Umbilical cord (tissue), 1 donor: ENCODE measurements at regions not wholly inside any gene's neighbourhood (a gene's known extent, or its start where the extent isn't known, plus 50 kb on each side); places are given as distances from the start of the nearest gene placed in this dataset.
"Not testable (repeated sequence)": the region's sequence is repeated elsewhere in the genome, so short reads cannot be mapped to it uniquely, and the experiment has no call there.

Source experiments
- DNase-seq: peaks from one replicate; pipeline ENCODE4 v3.0.0-alpha.2; 2015; ENCODE audit warnings: low spot score

DNA sequence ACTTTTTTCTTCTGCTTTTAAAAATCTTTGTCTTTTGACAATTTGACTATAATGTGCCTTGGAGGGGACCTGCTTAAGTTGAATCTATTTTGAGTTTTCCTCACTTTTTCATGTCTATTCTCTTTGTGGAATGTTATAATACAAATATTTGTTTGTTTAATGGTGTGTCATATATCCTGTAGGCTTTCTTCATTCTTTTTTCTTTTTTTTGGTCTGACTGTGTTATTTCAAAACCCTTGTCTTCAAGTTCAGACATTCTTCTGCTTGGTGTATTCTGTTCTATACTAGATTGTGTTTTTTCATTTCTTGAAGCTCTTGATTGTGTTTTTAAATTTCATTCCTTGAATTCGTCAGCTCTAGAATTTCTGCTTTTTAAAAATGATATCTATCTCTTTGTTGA is 228.2 kb downstream of the STK31 start:
- no peak for DNase-seq

DNA sequence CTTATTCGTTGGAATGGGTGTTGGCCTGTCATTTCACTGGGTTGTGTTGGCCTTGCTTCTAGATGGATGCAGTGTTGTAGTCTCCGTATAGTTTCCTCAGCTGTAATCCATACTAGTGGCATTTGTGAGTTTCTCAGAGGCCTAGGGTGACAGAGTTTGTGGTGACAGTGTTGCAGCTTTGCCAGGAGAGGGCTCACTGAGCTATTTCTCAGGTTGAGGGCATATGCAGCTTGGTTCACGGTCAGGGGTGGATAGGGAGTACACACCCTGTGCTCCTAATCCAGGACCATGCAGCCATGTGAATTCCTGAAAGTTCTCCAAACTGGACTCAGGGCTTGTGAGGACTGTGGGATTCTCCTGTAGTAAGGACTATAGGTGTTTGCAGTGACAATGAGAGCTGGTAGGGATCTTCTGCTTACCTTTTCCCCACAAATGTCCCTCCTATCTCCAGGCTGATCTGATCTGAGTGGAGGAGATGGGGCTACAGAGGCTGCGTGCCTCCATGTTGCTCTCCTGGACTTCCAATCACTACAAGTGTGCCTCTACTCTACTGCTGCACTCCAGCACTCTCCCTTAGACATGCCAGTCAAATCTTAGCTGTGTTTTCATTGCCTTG is 229.0 kb downstream of the STK31 start:
- no peak for DNase-seq

DNA sequence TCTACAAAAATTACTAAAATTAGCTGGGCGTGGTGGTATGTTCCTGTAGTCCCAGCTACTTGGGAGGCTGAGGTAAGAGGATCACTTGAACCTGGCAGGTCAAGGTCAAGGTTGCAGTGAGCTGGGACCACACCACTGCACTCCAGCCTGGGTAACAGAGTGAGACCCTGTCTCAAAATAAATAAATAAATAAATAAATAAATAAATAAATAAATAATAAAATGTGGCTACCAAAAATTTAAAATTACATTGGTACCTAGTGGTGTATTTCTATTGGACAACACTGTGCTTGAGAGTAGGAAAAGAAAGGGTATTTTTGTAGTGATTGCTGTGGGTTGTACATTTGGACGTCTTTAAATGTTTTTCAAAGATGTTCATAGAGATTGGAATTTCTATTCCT is 229.7 kb downstream of the STK31 start:
- not testable (repeated sequence) for DNase-seq

DNA sequence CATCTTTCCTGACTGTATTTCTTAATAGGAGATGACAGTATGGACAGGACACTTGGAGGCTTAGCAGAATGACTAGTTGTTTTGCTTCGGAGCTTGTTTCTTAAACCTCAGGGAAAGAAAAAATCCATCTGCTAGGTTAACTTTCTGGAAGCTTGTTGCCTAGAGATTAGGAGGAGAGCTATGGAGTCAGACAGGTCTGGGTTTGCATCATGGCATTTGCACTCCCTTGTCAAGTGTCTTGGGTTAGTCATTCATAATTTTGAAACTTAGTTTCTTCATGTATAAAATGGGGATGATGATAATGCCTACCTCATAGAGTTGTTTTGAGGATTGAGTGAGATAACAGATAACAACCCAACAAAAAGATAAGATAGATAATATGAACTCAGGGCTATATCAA is 231.5 kb downstream of the STK31 start:
- DNase-seq: no peak

DNA sequence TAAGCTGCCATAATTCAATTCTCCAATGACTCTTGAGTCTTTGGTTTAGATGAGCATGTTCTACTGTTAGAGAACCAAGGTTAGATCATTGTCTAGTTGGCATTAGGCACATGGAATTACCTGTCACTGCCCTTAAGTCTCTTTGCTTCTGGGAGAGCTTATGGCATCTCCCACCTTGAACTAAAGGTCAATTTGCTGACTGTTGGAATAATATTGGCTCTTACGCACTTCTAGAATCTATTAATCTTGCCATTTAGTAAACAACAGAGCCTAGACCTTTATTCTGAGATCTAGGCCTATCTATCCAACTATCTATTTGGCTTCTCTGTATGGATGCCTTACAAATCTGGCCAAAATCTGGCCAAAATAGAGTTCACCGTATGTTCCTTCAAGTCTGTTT is 232.0 kb downstream of the STK31 start:
- no peak for DNase-seq

DNA sequence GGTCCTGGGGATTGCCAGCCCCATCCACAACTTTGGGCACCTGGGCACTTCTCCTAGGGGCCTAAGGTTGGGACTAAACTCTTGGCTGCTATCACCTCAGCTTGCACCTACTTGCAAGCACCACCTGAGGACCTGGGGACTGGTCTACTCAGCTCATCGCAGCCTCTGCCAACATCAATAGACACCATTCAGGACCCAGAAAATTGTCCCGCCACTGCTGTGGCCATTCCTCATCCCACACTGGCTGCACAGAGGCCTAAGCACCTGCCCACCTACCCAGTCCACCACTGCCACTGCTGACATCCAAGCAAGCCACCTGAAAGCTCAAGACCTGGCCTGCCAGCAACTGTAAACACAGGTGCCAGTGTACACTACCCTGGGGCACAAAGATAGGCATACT is 234.1 kb downstream of the STK31 start:
- DNase-seq: no peak

DNA sequence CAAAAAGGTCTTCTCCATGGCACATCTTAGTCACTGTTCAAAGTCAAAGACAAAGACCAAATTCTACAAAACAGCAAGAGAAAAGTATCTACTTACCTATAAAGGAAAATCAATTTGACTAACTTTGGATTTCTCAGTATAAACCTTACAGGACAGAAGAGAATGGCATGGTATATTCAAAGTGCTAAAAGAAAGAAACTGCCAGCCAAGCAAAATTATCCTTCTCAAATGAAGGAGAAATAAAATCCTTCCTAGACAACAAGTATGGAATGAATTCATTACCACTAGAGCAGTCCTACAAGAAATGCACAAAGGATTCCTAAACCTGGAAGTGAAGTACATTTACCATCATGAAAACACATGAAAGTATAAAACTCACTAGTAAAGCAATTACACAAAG is 235.5 kb downstream of the STK31 start:
- no peak for DNase-seq

DNA sequence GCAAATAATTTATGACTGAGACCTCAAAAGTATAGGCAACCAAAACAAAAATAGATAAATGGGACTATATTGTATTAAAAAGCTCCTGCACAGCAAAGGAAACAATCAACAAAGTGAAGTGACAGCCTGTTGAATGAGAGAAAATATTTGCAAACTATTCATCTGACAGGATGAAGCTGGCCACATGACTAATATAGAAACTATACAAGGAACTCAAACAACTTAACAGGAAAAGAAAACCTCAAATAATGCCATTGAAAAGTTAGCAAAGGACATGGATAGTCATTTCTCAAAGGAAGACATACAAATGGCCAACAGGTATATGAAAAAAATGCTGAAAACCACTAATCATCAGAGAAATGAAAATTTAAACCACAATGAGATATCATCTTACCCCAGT is 245.1 kb downstream of the STK31 start:
- DNase-seq: no peak

DNA sequence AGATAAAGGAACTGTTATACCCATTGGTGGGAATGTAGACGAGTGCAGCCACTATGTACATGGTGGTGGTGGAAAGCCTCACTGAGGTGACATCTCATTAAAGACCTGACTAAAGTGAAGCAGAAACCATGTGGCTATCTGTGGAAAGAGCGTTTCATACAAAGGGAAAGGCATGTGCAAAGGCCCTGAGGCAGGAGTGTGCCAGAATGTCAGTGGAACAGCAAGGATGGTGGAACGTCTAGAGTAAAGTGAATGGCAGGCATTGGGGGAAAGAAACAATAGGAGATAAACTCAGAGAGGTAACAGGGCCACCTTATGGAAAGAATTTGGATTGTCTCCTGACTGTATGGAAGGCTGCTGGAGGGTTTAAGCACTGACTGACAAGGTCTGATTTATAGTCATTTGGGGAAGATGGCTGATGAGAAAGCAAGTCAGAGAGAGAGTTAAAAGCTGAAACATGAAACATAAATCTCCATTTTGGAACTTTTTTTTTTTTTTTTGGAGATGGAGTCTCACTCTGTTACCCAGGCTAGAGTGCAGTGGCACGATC is 245.7 kb downstream of the STK31 start:
- no peak for DNase-seq

DNA sequence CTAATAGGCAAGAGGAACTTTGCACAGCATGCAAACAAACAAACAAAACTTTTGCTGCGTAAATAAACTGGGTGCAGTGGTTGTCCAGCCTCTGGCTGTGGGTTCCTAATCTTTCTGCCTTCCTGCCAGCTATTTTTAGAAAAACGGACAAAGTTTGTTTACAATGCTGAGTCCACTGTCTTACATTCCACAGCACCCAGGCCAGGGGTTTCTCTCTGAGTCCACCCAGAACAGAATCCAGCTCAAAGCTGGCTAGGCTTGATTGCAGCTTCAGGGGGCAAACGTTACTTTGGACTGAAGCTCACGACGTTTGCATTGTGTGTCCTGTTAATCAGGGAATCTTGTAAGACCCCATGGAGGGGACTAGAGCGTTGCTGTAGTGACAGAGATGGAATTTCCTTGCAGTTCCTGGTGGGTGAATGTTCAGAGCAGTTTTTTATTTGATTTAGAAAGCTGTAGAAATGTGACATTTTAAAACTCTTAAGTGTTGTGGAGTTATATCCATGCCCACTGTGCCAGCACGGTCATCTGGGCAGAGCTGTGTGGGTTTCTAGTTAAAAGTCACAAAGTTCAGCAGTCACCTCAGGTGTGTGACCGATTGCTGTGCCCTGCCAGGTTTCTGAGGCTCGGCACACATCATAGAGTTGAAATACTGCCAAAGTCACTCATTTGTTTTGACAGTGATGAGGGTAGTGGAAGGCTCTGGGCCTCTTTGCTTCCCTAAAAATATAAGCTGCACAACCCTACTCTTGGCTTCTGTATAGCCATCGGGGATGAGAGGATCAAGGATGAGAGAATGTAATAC is 247.0 kb downstream of the STK31 start:
- no peak for DNase-seq

DNA sequence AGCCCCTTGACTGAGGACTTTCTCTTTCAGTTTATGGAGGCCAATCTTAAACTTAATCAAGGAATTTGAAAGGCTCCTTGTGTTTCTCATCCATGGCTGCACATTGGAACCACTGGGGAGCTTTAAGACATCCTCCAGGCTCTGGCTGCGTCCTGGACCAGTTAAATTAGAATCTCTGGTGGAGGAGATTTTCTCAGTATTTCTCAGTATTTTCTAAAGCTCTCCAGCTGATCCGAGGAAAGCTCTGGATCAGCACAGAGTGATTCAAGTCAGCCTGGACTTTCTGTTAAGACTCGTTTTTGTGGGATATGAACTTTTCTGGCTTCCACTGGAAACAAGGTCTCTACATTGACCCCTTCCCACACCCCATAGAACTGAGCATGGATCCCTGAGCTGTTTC is 249.8 kb downstream of the STK31 start:
- DNase-seq: peak; percentile 91

DNA sequence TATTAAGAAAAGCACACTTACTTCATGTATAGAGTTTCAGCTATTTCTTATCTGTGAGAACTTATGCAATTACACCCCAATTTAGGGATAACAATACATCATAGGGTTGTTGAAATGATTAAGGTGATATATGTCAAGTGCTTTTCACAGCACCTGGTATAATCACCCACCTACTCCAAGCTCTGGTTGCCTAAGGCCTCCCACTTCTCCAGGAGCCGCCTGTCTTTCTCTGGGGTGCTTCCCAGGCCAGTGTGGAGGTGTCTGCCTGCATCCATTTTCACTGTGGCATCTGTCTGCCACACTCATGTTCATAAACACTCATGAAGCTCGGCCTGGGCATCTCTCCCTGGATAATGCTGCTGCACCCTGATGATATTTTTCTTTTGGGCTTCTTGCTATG is 250.3 kb downstream of the STK31 start:
- DNase-seq: no peak

DNA sequence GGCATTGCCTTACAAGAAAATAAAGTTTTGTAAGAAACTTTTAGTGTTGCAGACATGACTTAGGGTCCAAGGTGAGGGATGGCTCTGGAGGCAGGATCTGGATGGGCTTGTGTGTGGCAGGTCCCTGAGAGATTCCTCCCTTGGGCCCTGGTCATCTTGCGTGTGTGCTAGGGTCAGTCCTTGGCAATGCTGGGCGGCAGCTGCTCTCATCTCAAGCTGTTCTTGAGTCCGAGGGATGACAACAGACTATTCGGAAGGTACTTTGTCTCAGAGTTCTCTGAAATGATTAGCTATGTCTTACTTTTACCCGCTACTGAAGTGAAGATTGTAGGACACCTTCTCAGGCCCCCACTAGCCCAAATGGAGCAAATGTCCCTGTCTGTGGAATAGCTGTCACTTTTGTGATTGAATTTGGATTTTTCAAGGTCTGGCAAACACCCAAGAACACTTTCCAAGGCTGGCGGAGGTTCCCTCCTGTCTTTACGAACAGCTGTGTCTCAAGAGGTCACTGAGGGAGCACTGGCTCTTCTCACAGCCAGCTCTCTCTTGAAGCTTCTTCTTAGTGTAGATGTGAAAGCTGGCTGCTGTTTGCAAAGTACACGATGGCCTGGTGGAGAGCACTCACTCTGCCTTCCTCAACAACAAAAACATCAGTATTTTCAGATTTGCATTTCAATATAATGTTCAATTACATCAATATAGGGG is 253.6 kb downstream of the STK31 start:
- DNase-seq: no peak

DNA sequence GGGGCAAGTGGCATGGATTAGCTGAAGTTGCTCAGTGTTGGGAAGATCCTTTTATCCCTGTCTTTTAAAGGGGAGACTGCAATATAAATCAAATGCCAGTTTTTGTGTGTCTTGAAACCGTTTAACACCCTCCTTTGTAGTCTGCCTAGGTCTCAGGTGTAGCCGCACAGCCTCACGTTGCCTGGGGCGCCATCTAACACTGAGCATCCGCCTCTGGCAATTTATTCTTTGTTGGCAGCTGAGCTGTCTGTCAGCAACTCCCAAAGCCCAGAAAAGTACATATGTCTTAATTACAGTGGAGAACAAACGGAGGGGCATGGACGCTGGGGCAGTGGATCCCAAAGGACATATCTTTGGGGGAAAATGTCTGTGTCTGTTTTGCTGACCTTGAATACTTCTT is 254.7 kb downstream of the STK31 start:
- no peak for DNase-seq

DNA sequence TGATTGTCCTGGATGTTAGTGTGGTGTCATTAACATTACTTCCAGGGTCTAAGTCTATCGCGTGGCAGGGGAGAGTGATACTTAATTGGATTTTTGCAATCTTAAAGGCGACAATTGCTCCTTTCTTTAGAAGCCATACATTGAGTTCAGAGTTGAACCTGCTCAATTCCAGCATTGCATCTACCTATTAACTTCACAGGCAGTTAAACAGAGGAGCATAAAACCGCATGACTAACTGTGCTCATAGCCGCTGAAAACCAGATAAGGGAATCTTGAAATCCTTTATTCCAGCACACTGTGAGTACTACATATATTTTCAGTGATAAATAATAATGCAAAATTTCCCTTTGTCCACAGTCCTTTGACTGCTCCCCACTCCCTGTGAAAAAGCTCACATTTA is 255.3 kb downstream of the STK31 start:
- DNase-seq: peak; percentile 57

DNA sequence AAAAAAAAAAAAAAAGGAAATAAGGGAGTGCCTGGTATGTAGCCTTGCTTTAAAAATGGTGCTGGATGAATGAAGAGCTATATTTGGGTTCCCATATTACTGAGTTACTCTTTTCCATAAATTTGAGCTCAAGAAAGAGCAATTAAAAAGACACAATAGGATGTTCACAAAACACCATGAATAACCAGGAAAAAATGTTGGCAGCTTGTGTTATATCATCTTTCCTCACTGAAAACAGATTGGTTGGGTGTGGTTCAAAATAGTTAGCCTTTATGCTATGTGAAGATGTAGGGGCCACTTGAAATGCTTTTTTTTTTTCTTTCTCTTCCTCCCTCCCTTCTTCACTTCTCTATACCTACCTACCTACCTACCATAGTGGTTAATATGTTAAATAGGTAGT is 256.9 kb downstream of the STK31 start:
- DNase-seq: no peak

DNA sequence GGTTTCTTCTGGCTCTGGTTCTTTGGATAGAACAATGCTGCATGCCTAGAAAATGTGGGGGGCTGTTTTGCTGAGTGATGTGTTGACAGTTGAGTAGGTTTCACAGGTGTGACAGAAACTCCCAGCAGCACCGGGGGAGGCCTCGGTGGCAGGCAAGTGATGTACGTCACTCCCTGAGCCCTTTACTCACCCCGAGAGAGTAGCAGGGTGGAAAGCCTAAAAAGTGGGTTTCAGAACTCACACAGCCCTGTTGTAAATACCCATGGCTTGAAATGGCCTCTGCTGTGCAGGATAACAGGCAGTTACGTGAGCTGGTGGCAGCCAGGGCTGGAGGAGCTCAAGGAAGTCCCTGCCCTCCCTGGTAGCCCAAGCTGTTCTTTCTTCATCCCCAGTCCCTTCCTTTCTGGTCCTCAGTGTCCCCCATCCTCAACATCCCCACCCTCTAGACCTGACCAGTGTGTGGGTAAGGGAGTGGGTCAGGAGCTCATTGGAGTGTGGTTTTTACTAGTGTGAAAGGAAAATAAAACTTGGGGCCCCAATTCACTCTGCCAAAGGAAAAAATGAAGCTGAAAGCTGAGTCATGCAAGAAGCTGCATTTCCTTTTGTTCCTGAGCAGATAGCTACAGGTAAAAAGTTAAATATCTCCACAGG is 258.1 kb downstream of the STK31 start:
- DNase-seq: no peak

DNA sequence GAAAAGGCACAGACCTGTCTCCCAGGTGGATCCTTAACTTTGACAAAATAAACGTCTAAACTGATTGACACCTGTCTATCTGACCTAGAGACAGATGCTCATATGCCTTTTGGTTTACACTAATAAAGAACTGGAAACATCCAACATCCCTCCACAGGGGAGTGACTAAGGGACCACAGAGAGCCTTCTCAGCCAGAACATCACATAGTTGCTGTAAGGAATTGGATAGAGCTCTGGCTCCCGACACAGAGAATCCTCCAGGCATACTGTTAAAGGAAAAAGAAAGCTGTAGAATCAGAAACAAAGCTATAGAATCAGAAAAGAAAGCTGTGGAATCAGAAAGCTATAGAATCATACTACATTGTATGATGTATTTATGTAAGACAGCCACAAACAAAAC is 258.8 kb downstream of the STK31 start:
- peak; percentile 48 for DNase-seq

DNA sequence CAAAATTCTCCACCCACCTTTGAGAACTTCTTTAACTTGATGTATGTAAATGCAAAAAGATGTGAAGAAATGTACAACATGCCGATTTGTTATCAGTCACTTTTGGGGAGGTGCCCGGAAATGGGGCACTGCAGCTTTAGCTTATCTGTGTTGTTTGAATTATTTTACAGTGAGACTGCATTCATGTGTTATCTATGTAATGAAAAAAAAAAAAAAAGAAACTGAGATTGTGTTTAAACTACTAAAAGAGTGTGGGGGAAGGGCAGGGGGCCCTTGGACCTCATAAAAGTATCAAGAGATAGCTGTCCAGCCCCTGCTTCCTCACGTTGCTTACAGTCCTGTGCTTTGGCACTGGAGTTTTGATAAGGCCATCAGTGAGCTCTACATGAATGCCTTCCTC is 259.4 kb downstream of the STK31 start:
- peak; percentile 73 for DNase-seq

DNA sequence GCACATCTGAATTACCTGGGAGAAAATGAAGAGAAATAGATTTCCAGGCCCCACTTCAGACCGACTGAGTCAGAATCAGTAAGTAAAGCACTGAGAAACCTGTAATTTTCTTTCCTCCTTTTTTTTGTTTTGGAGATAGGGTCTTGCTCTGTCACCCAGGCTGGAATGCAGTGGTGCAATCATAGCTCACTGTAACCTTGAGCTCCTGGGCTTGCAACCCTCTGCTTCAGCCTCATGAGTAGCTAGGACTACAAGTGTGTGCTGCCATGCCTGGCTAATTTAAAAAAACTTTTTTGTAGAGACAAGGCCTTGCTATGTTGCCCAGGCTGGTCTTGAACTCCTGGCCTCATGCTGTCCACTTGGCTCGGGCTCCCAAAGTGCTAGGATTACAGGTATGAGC is 260.2 kb downstream of the STK31 start:
- DNase-seq: no peak

DNA sequence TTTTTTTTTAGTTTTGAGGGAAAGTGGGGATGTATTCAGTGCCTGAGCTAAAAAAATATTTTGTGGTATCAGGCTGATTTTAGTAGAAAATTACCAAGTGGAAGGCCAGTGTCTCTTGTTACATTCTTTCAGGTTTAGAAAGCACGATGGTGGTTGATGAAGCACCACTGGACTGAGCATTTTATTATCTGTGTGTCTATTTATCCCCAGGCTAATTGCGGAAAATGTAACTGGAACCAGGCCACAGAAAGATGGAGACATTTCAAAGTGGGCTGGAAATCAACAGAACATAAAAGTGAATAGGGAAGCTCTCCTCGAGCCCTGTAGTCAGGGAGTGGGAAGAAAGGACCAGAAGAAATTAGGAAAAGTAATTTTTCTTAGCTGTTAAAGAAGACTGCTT is 261.0 kb downstream of the STK31 start:
- DNase-seq: no peak

DNA sequence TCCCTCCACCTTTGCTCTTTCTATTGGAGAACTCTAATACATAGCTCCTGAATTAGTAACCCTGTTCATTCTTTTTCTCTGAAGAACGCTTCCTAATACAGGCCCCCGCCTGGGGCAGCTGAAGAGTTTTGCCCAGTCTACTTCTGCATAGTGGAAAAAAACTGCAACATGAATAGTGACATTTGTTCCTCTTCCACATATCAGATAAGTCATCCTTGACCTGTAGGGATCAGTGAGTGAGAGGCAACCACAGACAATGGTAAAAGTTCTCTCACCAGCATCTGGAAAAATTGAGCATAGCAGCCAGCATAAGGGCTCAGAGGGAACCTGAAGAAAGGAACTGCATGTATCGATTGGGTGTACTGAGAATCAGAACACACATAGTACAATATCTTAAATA is 262.0 kb downstream of the STK31 start:
- DNase-seq: no peak
